ENCODE measurements at regions not wholly inside any gene's neighbourhood (a gene's known extent, or its start where the extent isn't known, plus 50 kb on each side); places are given as distances from the start of the nearest gene placed in this dataset.

- TF ChIP-seq, protein P1, sequence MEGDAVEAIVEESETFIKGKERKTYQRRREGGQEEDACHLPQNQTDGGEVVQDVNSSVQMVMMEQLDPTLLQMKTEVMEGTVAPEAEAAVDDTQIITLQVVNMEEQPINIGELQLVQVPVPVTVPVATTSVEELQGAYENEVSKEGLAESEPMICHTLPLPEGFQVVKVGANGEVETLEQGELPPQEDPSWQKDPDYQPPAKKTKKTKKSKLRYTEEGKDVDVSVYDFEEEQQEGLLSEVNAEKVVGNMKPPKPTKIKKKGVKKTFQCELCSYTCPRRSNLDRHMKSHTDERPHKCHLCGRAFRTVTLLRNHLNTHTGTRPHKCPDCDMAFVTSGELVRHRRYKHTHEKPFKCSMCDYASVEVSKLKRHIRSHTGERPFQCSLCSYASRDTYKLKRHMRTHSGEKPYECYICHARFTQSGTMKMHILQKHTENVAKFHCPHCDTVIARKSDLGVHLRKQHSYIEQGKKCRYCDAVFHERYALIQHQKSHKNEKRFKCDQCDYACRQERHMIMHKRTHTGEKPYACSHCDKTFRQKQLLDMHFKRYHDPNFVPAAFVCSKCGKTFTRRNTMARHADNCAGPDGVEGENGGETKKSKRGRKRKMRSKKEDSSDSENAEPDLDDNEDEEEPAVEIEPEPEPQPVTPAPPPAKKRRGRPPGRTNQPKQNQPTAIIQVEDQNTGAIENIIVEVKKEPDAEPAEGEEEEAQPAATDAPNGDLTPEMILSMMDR (IDR thresholded peaks at IDR 0.05), result no peak
- no peak for TF ChIP-seq EZH2 (IDR thresholded peaks at IDR 0.05; ENCODE audit: borderline replicate concordance, insufficient read depth, low read depth, low read length, poor library complexity, severe bottlenecking)
Observed at GRCh38 chr4:110826656-110827055, 203.8 kb upstream of the PITX2 start.

Data from B cell (primary cell).